Neural progenitor cell (in vitro differentiated cells): ENCODE measurements at regions not wholly inside any gene's neighbourhood (a gene's known extent, or its start where the extent isn't known, plus 50 kb on each side); places are given as distances from the start of the nearest gene placed in this dataset.

ENCODE experiments used
- EZH2 ChIP-seq: fragments of 200-600 bp; sonication (generic); IDR thresholded peaks from 2 replicates; pipeline ENCODE4 v1.6.1; 2017; ENCODE audit warnings: antibody characterized with exemption, mild to moderate bottlenecking, moderate library complexity
- EZH2phosphoT487 ChIP-seq: fragments of 200-600 bp; sonication (generic); IDR thresholded peaks from 2 replicates; pipeline ENCODE4 v1.6.1; 2017; ENCODE audit warnings: antibody characterized with exemption
- TF ChIP-seq, protein P1 (sequence below): fragments of 200-600 bp; sonication (generic); IDR thresholded peaks from 2 replicates; pipeline ENCODE4 v1.5.1; 2017; ENCODE audit warnings: antibody characterized with exemption, mild to moderate bottlenecking

DNA sequence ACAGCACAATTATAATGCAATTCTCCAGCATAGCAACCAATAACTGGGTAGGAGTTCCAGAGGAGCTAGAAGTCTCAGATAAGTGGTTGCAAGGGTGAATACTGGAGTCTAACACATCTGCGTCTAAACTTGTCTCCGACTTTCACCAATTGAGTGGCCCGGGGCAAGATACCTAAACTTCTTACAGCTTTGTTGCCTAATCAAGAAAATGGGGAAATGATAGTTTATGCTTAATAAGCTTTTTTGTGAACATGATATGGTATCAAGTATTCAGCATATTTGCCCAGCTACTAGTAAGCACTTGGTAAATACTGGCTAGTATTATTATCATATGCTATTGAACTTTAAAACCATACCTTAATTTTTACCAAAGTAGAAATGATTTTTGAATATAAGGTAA is 183.5 kb downstream of the KCNJ2 start:
- TF ChIP-seq, protein P1, sequence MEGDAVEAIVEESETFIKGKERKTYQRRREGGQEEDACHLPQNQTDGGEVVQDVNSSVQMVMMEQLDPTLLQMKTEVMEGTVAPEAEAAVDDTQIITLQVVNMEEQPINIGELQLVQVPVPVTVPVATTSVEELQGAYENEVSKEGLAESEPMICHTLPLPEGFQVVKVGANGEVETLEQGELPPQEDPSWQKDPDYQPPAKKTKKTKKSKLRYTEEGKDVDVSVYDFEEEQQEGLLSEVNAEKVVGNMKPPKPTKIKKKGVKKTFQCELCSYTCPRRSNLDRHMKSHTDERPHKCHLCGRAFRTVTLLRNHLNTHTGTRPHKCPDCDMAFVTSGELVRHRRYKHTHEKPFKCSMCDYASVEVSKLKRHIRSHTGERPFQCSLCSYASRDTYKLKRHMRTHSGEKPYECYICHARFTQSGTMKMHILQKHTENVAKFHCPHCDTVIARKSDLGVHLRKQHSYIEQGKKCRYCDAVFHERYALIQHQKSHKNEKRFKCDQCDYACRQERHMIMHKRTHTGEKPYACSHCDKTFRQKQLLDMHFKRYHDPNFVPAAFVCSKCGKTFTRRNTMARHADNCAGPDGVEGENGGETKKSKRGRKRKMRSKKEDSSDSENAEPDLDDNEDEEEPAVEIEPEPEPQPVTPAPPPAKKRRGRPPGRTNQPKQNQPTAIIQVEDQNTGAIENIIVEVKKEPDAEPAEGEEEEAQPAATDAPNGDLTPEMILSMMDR = no peak
- TF ChIP-seq EZH2 (no peak), EZH2phosphoT487 (no peak)
